Cerebellar nuclear complex (tissue), 1 donor: ENCODE measurements at regions not wholly inside any gene's neighbourhood (a gene's known extent, or its start where the extent isn't known, plus 50 kb on each side); places are given as distances from the start of the nearest gene placed in this dataset.

Experiments used
- DNase-seq, 2 experiments: peaks; one replicate each; lab custom pipeline; 2025; lab: John Stamatoyannopoulos, UW

- DNase-seq = no peak
Measured at GRCh38 chr14:80146941-80147340, 64.4 kb downstream of the DIO2 start.

GRCh38 chr14:80136358-80136757, 74.9 kb downstream of the DIO2 start:
- no peak for DNase-seq

GRCh38 chr14:80135305-80136088, 75.8 kb downstream of the DIO2 start:
- DNase-seq = no peak

- DNase-seq = no peak
Measured at GRCh38 chr14:80134321-80134720, 77.0 kb downstream of the DIO2 start.

- no peak for DNase-seq
Measured at GRCh38 chr14:80133457-80133856, 77.8 kb downstream of the DIO2 start.

- no peak for DNase-seq
Measured at GRCh38 chr14:80127466-80127865, 83.8 kb downstream of the DIO2 start.

GRCh38 chr14:80124794-80125193, 86.5 kb downstream of the DIO2 start:
- DNase-seq = no peak

GRCh38 chr14:80117876-80118275, 93.4 kb downstream of the DIO2 start:
- peak in 1 of 2 experiments; percentile 5 for DNase-seq

- DNase-seq = no peak
Measured at GRCh38 chr14:80116157-80116556, 95.1 kb downstream of the DIO2 start.

GRCh38 chr14:80110721-80111120, 100.6 kb downstream of the DIO2 start:
- no peak for DNase-seq

- DNase-seq = no peak
Measured at GRCh38 chr14:80109055-80109454, 102.2 kb downstream of the DIO2 start.

GRCh38 chr14:80108430-80108829, 102.9 kb downstream of the DIO2 start:
- no peak for DNase-seq

GRCh38 chr14:80105488-80105994, 105.8 kb downstream of the DIO2 start:
- no peak for DNase-seq

- no peak for DNase-seq
Measured at GRCh38 chr14:80101835-80102234, 109.5 kb downstream of the DIO2 start.

GRCh38 chr14:80100681-80101080, 110.6 kb downstream of the DIO2 start:
- no peak for DNase-seq

- no peak for DNase-seq
Measured at GRCh38 chr14:80095623-80096022, 115.7 kb downstream of the DIO2 start.

GRCh38 chr14:80087411-80087810, 123.9 kb downstream of the DIO2 start:
- DNase-seq = no peak

GRCh38 chr14:80084196-80084595, 127.1 kb downstream of the DIO2 start:
- peak; percentile 1 to 36 for DNase-seq

- DNase-seq = no peak
Measured at GRCh38 chr14:80080601-80081000, 130.7 kb downstream of the DIO2 start.

GRCh38 chr14:80078501-80078900, 132.8 kb downstream of the DIO2 start:
- DNase-seq = no peak

GRCh38 chr14:80077262-80077661, 134.0 kb downstream of the DIO2 start:
- DNase-seq = no peak

- no peak for DNase-seq
Measured at GRCh38 chr14:80074900-80075574, 136.3 kb downstream of the DIO2 start.

- no peak for DNase-seq
Measured at GRCh38 chr14:80059041-80059440, 152.3 kb downstream of the DIO2 start.

- no peak for DNase-seq
Measured at GRCh38 chr14:80056497-80056801, 154.9 kb downstream of the DIO2 start.
